K562 (cell line): ENCODE measurements at regions not wholly inside any gene's neighbourhood (a gene's known extent, or its start where the extent isn't known, plus 50 kb on each side); places are given as distances from the start of the nearest gene placed in this dataset.

Experiments
- ATAC-seq: fragments of 200-7000 bp; cut with Tn5 transposase; 3 replicates; pipeline ENCODE4 v1.9.1; 2020; ENCODE audit warnings: moderate library complexity
- BruUV-seq: library from RNA; stranded (reverse); fragments of 400-500 nt; replicated peaks from 2 replicates; lab custom pipeline; 2021; lab: Mats Ljungman, UMichigan
- CTCF ChIA-PET: fragments of 300-600 bp; formaldehyde crosslinking; extraction: SDS; loops from one replicate; lab custom pipeline; 2021; ENCODE audit warnings: low intra/inter-chr PET ratio; lab: Yijun Ruan, JAX
- POLR2A ChIA-PET: fragments of 300-600, 350-650 bp; sonication (Branson Sonifier 250); formaldehyde crosslinking; extraction: SDS; loops from one replicate; lab custom pipeline; 2021; ENCODE audit warnings: antibody characterized with exemption, inconsistent platforms; lab: Yijun Ruan, JAX
- DNase-seq, 4 experiments: peaks; one replicate each; pipeline versions ENCODE4 v3.0.0 to v3.0.0-alpha.2; 2011 to 2018; ENCODE audit warnings: low spot score in 3 of 4, mixed read lengths in 3 of 4; ENCODE audit errors: extremely low read depth in 1 of 4
- FAIRE-seq: peaks from 2 replicates; lab custom pipeline; 2011; peaks lifted over from hg19 to GRCh38; lab: Jason Lieb, UNC
- H2AFZ ChIP-seq: 2 replicates; pipeline ENCODE4 v1.6.0; 2011; ENCODE audit warnings: low read depth, low read length, control low read depth, inconsistent platforms
- H3K27ac ChIP-seq: fragments of 200-600 bp; 3 replicates; pipeline ENCODE4 v1.8.0; 2011; ENCODE audit warnings: low read depth, mild to moderate bottlenecking, control low read depth, inconsistent platforms, low read length, moderate library complexity, mixed read lengths; ENCODE audit errors: extremely low read depth
- H3K27me3 ChIP-seq, 2 experiments: fragments of 300-600 bp in 1 of 2; 2 replicates in 1 of 2; 3 replicates in 1 of 2; pipeline versions ENCODE4 v1.6.0 to v1.8.0; 2011; ENCODE audit warnings: inconsistent platforms in 2 of 2, low read length in 2 of 2, mild to moderate bottlenecking in 1 of 2, mixed read lengths in 1 of 2, moderate library complexity in 1 of 2; ENCODE audit not compliant: control insufficient read depth in 2 of 2, insufficient read depth in 2 of 2
- H3K36me3 ChIP-seq: fragments of 300-600 bp; 3 replicates; pipeline ENCODE4 v1.8.0; 2011; ENCODE audit warnings: mild to moderate bottlenecking, low read length, inconsistent platforms; ENCODE audit not compliant: control insufficient read depth, insufficient read depth
- H3K4me1 ChIP-seq, 2 experiments: fragments of 200-600 bp in 1 of 2; replicated peaks in 1 of 2; 2 replicates in 1 of 2; 3 replicates in 1 of 2; pipeline versions ENCODE4 v1.5.1 to v1.8.0; 2011; ENCODE audit warnings: inconsistent platforms in 2 of 2, low read length in 2 of 2, mild to moderate bottlenecking in 1 of 2, mixed read lengths in 1 of 2, moderate library complexity in 1 of 2; ENCODE audit not compliant: control insufficient read depth in 2 of 2, insufficient read depth in 2 of 2
- H3K4me2 ChIP-seq: 2 replicates; pipeline ENCODE4 v1.6.1; 2011; ENCODE audit warnings: low read length, control low read depth, inconsistent platforms, mixed read lengths; ENCODE audit not compliant: insufficient read depth
- H3K4me3 ChIP-seq: fragments of 200-600 bp; sonication (generic), shearing (Covaris generic); 2 replicates; pipeline ENCODE4 v1.5.1; 2016; ENCODE audit warnings: control low read depth, inconsistent platforms
- H3K79me2 ChIP-seq: fragments of 200-600 bp; 3 replicates; pipeline ENCODE4 v1.8.0; 2011; ENCODE audit warnings: low read length, inconsistent platforms; ENCODE audit not compliant: control insufficient read depth, insufficient read depth
- H3K9ac ChIP-seq, 2 experiments: 2 replicates each; pipeline versions ENCODE4 v1.6.0 to v1.6.1; 2011; ENCODE audit warnings: low read depth in 2 of 2, low read length in 2 of 2, control low read depth in 1 of 2, inconsistent platforms in 1 of 2, mild to moderate bottlenecking in 1 of 2, mixed read lengths in 1 of 2; ENCODE audit not compliant: insufficient read depth in 1 of 2
- H3K9me1 ChIP-seq: one replicate; pipeline ENCODE4 v1.6.0; 2011; ENCODE audit warnings: inconsistent platforms, mild to moderate bottlenecking, low read length, moderate library complexity; ENCODE audit not compliant: control insufficient read depth, insufficient read depth
- H3K9me3 ChIP-seq: replicated peaks from 2 replicates; pipeline ENCODE4 v1.5.1; 2011; ENCODE audit warnings: low read depth, low read length, inconsistent platforms; ENCODE audit not compliant: control insufficient read depth, insufficient read depth
- H4K20me1 ChIP-seq: replicated peaks from 2 replicates; pipeline ENCODE4 v1.6.1; 2011; ENCODE audit warnings: low read length, inconsistent platforms, mixed read lengths; ENCODE audit not compliant: control insufficient read depth, insufficient read depth
- ETV1 ChIP-seq: fragments of 450-650 bp; conservative IDR thresholded peaks from 2 replicates; pipeline ENCODE4 v1.6.1; 2016; ENCODE audit warnings: missing genetic modification characterization, control low read depth, low read depth, missing compliant biosample characterization
- KAT2B ChIP-seq: IDR thresholded peaks from one replicate; pipeline ENCODE4 v1.6.1; 2012; ENCODE audit warnings: low read depth, mild to moderate bottlenecking, control low read depth, inconsistent platforms, low read length, moderate library complexity
- MCM5 ChIP-seq: fragments of 450-650 bp; IDR thresholded peaks from 2 replicates; pipeline ENCODE4 v1.6.1; 2016; ENCODE audit warnings: low read depth
- NFRKB ChIP-seq: fragments of 450-650 bp; IDR thresholded peaks from 2 replicates; pipeline ENCODE4 v1.6.1; 2016; ENCODE audit warnings: low read depth
- PCBP1 ChIP-seq: fragments of 200-400 bp; formaldehyde crosslinking; IDR thresholded peaks from 2 replicates; pipeline ENCODE4 v1.6.1; 2018; ENCODE audit warnings: mild to moderate bottlenecking, low read depth, low read length; ENCODE audit not compliant: poor library complexity, severe bottlenecking
- POLR2H ChIP-seq: IDR thresholded peaks from 2 replicates; pipeline ENCODE4 v1.6.1; 2016; ENCODE audit warnings: missing genetic modification characterization, low read depth, mild to moderate bottlenecking, control low read depth, missing compliant biosample characterization, moderate library complexity
- RAD51 ChIP-seq: fragments of 450-650 bp; IDR thresholded peaks from 2 replicates; pipeline ENCODE4 v1.7.1; 2016; ENCODE audit warnings: low read depth, mild to moderate bottlenecking, borderline replicate concordance
- RBFOX2 ChIP-seq: fragments of 200-400 bp; formaldehyde crosslinking; IDR thresholded peaks from 2 replicates; pipeline ENCODE4 v1.6.1; 2017; ENCODE audit warnings: low read depth, mild to moderate bottlenecking, low read length, moderate library complexity
- SAFB ChIP-seq: fragments of 200-400 bp; formaldehyde crosslinking; IDR thresholded peaks from 2 replicates; pipeline ENCODE4 v1.6.1; 2017; ENCODE audit warnings: low read depth, low read length, borderline replicate concordance
- TAF1 ChIP-seq: IDR thresholded peaks from 2 replicates; pipeline ENCODE4 v1.6.1; 2011; ENCODE audit warnings: mild to moderate bottlenecking, low read length, moderate library complexity; ENCODE audit not compliant: insufficient read depth, control insufficient read depth, severe bottlenecking; ENCODE audit errors: extremely low read depth
- TAF9B ChIP-seq: fragments of 450-650 bp; IDR thresholded peaks from 2 replicates; pipeline ENCODE4 v1.6.1; 2018; ENCODE audit warnings: mild to moderate bottlenecking; ENCODE audit not compliant: partially characterized antibody
- ZNF274 ChIP-seq: IDR thresholded peaks from 2 replicates; pipeline ENCODE4 v1.6.1; 2011; ENCODE audit warnings: low read depth, mild to moderate bottlenecking, low read length, moderate library complexity, borderline replicate concordance
- WGBS: fragments of 100-300 bp; shearing (Covaris generic); methylation state at CpG from one replicate; pipeline ENCODE4 v1.1.6; 2016; ENCODE audit warnings: low coverage, mixed read lengths; ENCODE audit not compliant: insufficient coverage; ENCODE audit errors: missing lambda C conversion rate; 5-methylcytosine and 5-hydroxymethylcytosine counted together
- in situ Hi-C: fragments of 300-500 bp; cut with MboI; formaldehyde crosslinking; loops from 4 replicates; pipeline ENCODE4 v1.15.0; 2018; ENCODE audit warnings: inconsistent platforms, mixed read lengths
- intact Hi-C: fragments of 100-400 bp; cut with micrococcal nuclease; formaldehyde crosslinking; loops from 2 replicates; pipeline ENCODE4 v1.14.2; 2022
- TF ChIP-seq, protein P1 (sequence below), 2 experiments: fragments of 450-650 bp in 1 of 2; IDR thresholded peaks; 2 replicates each; pipeline ENCODE4 v1.6.1; 2011 to 2017; ENCODE audit warnings: low read depth in 2 of 2, antibody characterized with exemption in 1 of 2, borderline replicate concordance in 1 of 2, low read length in 1 of 2, mild to moderate bottlenecking in 1 of 2, mixed read lengths in 1 of 2; ENCODE audit not compliant: control insufficient read depth in 1 of 2

DNA sequence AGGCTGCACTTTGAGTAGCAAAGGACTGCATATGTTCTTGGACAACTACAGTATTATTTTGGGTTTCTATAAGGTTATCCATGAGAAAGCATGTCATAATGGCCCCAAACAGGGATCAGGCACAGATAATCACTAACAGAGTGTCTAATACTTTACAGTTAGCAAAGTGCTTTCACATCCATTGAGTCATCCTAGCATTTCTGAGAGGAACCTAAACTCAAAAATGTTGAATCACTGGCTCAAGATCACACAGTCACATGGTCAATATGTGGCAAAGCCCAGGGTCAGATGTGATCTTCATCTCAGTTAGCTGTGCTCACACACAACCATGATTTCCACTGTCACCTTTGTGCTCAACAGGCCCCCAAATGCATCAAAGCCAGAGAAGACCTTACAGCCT is 156.1 kb upstream of the VRK2 start:
- FAIRE-seq (no peak), DNase-seq (no peak), ATAC-seq (no peak)
- H4K20me1 ChIP-seq, result no peaks in the 10 kb centered on the region
- no peaks in the 10 kb centered on the region for H3K9me1 ChIP-seq
- H2AFZ ChIP-seq, result no peak overlapping the region
- no peak overlapping the region for H3K9ac ChIP-seq
- no peak for TF ChIP-seq PCBP1
- TF ChIP-seq MCM5, result no peak
- H3K27me3 ChIP-seq, result no peaks in the 10 kb centered on the region
- H3K9me3 ChIP-seq, result no peaks in the 10 kb centered on the region
- H3K4me1 ChIP-seq, result no peaks in the 10 kb centered on the region
- intact Hi-C loops (no loop called here), in situ Hi-C loops (no loop called here)
- H3K27ac ChIP-seq, result no peak overlapping the region
- ChIA-PET CTCF (no interaction called here), POLR2A (no interaction called here)
- no TSS peak for BruUV-seq
- no peaks in the 10 kb centered on the region for H3K36me3 ChIP-seq
- no peak overlapping the region for H3K4me2 ChIP-seq
- no peak overlapping the region for H3K4me3 ChIP-seq
- no peaks in the 10 kb centered on the region for H3K79me2 ChIP-seq

- no peak overlapping the region for H3K27ac ChIP-seq
- no peak overlapping the region for H3K4me2 ChIP-seq
- no peaks in the 10 kb centered on the region for H3K9me3 ChIP-seq
- CTCF ChIA-PET, result no interaction called here
- POLR2A ChIA-PET, result no interaction called here
- H3K4me3 ChIP-seq, result no peak overlapping the region
- BruUV-seq, result no TSS peak
- H3K27me3 ChIP-seq, result no peaks in the 10 kb centered on the region
- no peak overlapping the region for H2AFZ ChIP-seq
- no peaks in the 10 kb centered on the region for H4K20me1 ChIP-seq
- no peak for TF ChIP-seq TAF9B
- TF ChIP-seq POLR2H (tag), result no peak
- TF ChIP-seq RBFOX2, result no peak
- no peak for TF ChIP-seq RAD51
- no peak for TF ChIP-seq SAFB
- no peak for TF ChIP-seq NFRKB
- no peak for TF ChIP-seq ZNF274
- TF ChIP-seq KAT2B, result no peak
- no peak for TF ChIP-seq ETV1
- no peak for TF ChIP-seq TAF1
- TF ChIP-seq, protein P1, sequence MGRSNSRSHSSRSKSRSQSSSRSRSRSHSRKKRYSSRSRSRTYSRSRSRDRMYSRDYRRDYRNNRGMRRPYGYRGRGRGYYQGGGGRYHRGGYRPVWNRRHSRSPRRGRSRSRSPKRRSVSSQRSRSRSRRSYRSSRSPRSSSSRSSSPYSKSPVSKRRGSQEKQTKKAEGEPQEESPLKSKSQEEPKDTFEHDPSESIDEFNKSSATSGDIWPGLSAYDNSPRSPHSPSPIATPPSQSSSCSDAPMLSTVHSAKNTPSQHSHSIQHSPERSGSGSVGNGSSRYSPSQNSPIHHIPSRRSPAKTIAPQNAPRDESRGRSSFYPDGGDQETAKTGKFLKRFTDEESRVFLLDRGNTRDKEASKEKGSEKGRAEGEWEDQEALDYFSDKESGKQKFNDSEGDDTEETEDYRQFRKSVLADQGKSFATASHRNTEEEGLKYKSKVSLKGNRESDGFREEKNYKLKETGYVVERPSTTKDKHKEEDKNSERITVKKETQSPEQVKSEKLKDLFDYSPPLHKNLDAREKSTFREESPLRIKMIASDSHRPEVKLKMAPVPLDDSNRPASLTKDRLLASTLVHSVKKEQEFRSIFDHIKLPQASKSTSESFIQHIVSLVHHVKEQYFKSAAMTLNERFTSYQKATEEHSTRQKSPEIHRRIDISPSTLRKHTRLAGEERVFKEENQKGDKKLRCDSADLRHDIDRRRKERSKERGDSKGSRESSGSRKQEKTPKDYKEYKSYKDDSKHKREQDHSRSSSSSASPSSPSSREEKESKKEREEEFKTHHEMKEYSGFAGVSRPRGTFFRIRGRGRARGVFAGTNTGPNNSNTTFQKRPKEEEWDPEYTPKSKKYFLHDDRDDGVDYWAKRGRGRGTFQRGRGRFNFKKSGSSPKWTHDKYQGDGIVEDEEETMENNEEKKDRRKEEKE (IDR thresholded peaks at IDR 0.05; ENCODE audit: borderline replicate concordance in 1 of 2, control insufficient read depth in 1 of 2, low read depth in 2 of 2, low read length in 1 of 2), result no peak
- ATAC-seq (no peak), FAIRE-seq (no peak), DNase-seq (no peak)
- no peak overlapping the region for H3K9ac ChIP-seq
- no peaks in the 10 kb centered on the region for H3K36me3 ChIP-seq
- intact Hi-C loops, result no loop called here
- no peaks in the 10 kb centered on the region for H3K79me2 ChIP-seq
- no peaks in the 10 kb centered on the region for H3K9me1 ChIP-seq
- H3K4me1 ChIP-seq, result no peaks in the 10 kb centered on the region
- in situ Hi-C loops, result no loop called here
- 12% methylated on average over 7 of the region's 7 CpGs for WGBS
Measured at GRCh38 chr2:57891086-57891712, 155.4 kb upstream of the VRK2 start.
